Spleen (tissue), 11 donors: ENCODE measurements at regions not wholly inside any gene's neighbourhood (a gene's known extent, or its start where the extent isn't known, plus 50 kb on each side); places are given as distances from the start of the nearest gene placed in this dataset.

ENCODE experiments used
- DNase-seq: peaks from one replicate; pipeline ENCODE4 v3.0.0-alpha.2; 2020
- H3K27ac ChIP-seq, 8 donors: fragments of 200-600 bp; sonication (generic) in 7 of 8; 1 replicate in 4 of 8; 2 replicates in 4 of 8; pipeline versions ENCODE4 v1.5.0 to v1.8.0; 2016 to 2021; ENCODE audit warnings: inconsistent platforms in 4 of 8, mild to moderate bottlenecking in 4 of 8, moderate library complexity in 1 of 8
- H3K27me3 ChIP-seq, 7 donors: fragments of 200-600 bp; sonication (generic) in 6 of 7; replicated peaks in 1 of 7; 1 replicate in 4 of 7; 2 replicates in 3 of 7; pipeline versions ENCODE4 v1.5.0 to v1.8.0; 2016 to 2021; ENCODE audit warnings: inconsistent platforms in 3 of 7, mild to moderate bottlenecking in 1 of 7
- H3K36me3 ChIP-seq, 6 donors: fragments of 200-600 bp; sonication (generic) in 5 of 6; 1 replicate in 4 of 6; 2 replicates in 2 of 6; pipeline versions ENCODE4 v1.5.0 to v1.8.0; 2016 to 2021; ENCODE audit warnings: inconsistent platforms in 2 of 6
- H3K4me1 ChIP-seq, 6 donors: fragments of 200-600 bp; sonication (generic) in 5 of 6; 1 replicate in 3 of 6; 2 replicates in 3 of 6; pipeline versions ENCODE4 v1.5.0 to v1.8.0; 2016 to 2021; ENCODE audit warnings: inconsistent platforms in 3 of 6
- H3K4me3 ChIP-seq, 8 donors: fragments of 200-600 bp; sonication (generic) in 7 of 8; 1 replicate in 4 of 8; 2 replicates in 4 of 8; pipeline versions ENCODE4 v1.5.0 to v1.8.0; 2016 to 2021; ENCODE audit warnings: inconsistent platforms in 4 of 8, mild to moderate bottlenecking in 4 of 8, moderate library complexity in 2 of 8
- H3K9me3 ChIP-seq, 8 donors: fragments of 200-600 bp; sonication (generic) in 7 of 8; 1 replicate in 4 of 8; 2 replicates in 4 of 8; pipeline versions ENCODE4 v1.5.0 to v1.8.0; 2016 to 2021; ENCODE audit warnings: inconsistent platforms in 4 of 8
- POLR2A ChIP-seq, 3 donors: fragments of 450-650 bp; IDR thresholded peaks; one replicate each; pipeline ENCODE4 v1.5.1; 2017; ENCODE audit warnings: antibody characterized with exemption in 3 of 3, mild to moderate bottlenecking in 1 of 3
- POLR2AphosphoS5 ChIP-seq, 3 donors: sonication (generic); formaldehyde crosslinking; IDR thresholded peaks; one replicate each; pipeline ENCODE4 v1.5.1; 2017; ENCODE audit warnings: antibody characterized with exemption in 3 of 3
- WGBS, 5 donors: extraction: QIAGEN DNeasy Blood & Tissue Kit in 3 of 5; methylation state at CpG; one replicate each; pipeline versions ENCODE4 v1.1.5 to v1.1.7; 2013 to 2018; 5-methylcytosine and 5-hydroxymethylcytosine counted together
- intact Hi-C: fragments of 100-400 bp; cut with DNase I; formaldehyde crosslinking; loops from one replicate; pipeline ENCODE4 v1.15.0; 2023; ENCODE audit warnings: low total_unique reads
- TF ChIP-seq, protein P1 (sequence below), 11 experiments: fragments of 200-600 bp in 7 of 11; fragments of 450-650 bp in 4 of 11; sonication (generic) in 4 of 11; IDR thresholded peaks in 8 of 11; conservative IDR thresholded peaks in 3 of 11; 1 replicate in 7 of 11; 2 replicates in 4 of 11; pipeline versions ENCODE4 v1.4.0 to v1.8.0; 2016 to 2021; ENCODE audit warnings: antibody characterized with exemption in 11 of 11, inconsistent platforms in 4 of 11, mild to moderate bottlenecking in 1 of 11
- donor health status: healthy with polysubstance abuse.
- donor health status: DM: no; HTN: no; CAD: no; lungs with moderate emphysema.
- donor health status: DM: no; HTN: no; CAD: no.
- donor health status: Bipolar disorder and iron deficiency.
- donor health status: healthy.
- donor health status: DM: no; HTN: no; CAD: no.
- donor health status: DM: yes; HTN: yes; CAD: no.

DNA sequence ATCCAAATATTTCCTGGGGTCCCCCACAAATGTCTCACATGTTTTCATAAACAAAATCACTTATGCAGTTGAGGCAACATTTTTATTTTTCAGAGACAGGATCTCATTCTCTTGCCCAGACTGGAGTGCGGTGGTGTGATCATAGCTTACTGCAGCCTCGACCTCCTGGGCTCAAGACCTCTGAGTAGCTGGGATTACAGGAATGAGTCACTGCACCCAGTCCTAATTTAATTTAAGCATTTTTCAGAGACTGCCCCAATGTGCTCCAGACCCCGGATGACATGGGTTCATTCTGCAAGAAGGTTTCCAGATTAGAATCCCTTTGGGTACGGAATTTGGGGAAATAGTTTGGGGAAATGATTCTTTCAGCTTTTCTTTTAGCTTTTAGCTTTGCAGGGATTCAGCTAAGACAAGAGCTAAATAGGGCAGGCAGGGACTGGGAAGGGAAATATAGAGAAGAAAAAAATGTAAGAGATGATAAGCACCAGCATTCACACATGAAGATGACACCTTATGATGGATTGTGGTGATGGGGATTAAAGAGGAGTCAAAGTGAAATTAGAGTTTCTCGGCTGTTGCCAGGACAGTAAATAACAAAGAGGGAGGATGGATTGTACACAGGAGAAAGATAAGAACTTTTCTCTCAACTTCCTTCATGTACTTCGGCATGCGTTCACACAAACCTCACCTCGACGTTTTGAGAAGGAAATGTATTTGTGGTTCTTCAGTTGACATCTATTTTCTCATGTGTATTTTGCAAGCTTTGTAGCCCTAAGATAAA lies 169.4 kb upstream of the TAB2 start:
- no peak for TF ChIP-seq POLR2AphosphoS5 (IDR thresholded peaks at IDR 0.05)
- no peak for TF ChIP-seq POLR2A (IDR thresholded peaks at IDR 0.05)
- TF ChIP-seq, protein P1, sequence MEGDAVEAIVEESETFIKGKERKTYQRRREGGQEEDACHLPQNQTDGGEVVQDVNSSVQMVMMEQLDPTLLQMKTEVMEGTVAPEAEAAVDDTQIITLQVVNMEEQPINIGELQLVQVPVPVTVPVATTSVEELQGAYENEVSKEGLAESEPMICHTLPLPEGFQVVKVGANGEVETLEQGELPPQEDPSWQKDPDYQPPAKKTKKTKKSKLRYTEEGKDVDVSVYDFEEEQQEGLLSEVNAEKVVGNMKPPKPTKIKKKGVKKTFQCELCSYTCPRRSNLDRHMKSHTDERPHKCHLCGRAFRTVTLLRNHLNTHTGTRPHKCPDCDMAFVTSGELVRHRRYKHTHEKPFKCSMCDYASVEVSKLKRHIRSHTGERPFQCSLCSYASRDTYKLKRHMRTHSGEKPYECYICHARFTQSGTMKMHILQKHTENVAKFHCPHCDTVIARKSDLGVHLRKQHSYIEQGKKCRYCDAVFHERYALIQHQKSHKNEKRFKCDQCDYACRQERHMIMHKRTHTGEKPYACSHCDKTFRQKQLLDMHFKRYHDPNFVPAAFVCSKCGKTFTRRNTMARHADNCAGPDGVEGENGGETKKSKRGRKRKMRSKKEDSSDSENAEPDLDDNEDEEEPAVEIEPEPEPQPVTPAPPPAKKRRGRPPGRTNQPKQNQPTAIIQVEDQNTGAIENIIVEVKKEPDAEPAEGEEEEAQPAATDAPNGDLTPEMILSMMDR (IDR thresholded peaks at IDR 0.05 in 8 of 11, conservative IDR thresholded peaks at IDR 0.05 in 3 of 11) = no peak
- Histone ChIP-seq H3K4me3 (no peak overlapping the region), H3K27me3 (no peaks in the 10 kb centered on the region), H3K4me1 (peaks cover 0 to 26% (median 3%) of the 10 kb centered on the region in 6 donors), H3K27ac (peak overlapping the region in 6 of 8 donors; percentile 19 to 63 (median 44)), H3K9me3 (peaks cover 0 to 2% (median 2%) of the 10 kb centered on the region in 8 donors), H3K36me3 (no peaks in the 10 kb centered on the region)
- intact Hi-C loops = no loop called here
- WGBS, 5 donors = 42 to 50% (median 46%) methylated on average over 9 of the region's 9 CpGs
- DNase-seq = no peak

DNA sequence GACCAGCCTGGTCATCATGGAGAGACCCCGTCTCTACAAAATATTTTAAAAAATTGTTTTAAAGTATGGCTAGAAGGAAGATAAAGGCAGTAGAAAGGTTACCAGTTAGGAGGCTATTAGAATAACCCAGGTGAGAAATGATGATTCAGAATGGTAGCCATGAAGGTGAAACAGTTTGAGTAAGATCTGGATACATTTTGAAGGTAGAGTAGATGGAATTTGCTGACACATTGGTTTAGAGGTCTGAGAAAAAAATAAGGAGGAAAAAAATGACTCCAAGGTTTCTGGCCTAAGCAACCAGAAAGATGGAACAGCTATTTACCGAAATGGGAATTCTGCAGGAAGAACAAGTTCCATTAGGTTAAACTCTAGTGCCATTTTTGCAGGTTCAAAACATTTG lies 167.9 kb upstream of the TAB2 start:
- Histone ChIP-seq H3K9me3 (no peaks in the 10 kb centered on the region), H3K27me3 (no peaks in the 10 kb centered on the region), H3K27ac (no peak overlapping the region), H3K4me3 (no peak overlapping the region), H3K36me3 (no peaks in the 10 kb centered on the region), H3K4me1 (peaks cover 0 to 41% (median 7%) of the 10 kb centered on the region in 6 donors)
- 88 to 97% (median 96%) methylated on average over 2 of the region's 2 CpGs for WGBS, 5 donors
- intact Hi-C loops = no loop called here
- DNase-seq = no peak
- TF ChIP-seq POLR2A (IDR thresholded peaks at IDR 0.05) (no peak), POLR2AphosphoS5 (IDR thresholded peaks at IDR 0.05) (no peak)
- TF ChIP-seq, protein P1 (IDR thresholded peaks at IDR 0.05 in 8 of 11, conservative IDR thresholded peaks at IDR 0.05 in 3 of 11) = no peak

DNA sequence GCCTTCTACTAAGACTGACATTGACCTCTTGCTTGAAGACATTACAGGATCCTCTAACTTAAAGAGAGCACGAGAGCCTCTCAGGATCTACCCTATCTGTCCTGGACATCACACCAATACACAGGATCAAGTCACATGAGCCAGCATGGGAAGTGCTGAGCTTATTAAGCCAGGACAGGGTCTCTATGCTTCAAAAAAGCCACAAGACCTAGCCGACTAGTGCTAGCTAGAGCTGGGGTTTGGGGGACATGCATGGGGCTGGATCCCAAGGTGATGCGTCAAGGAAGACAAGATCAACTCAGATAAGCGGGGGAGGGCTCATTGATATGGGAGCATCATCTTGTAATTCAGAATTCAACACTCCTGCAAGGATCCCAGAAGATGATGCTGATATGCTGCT lies 167.2 kb upstream of the TAB2 start:
- 80 to 95% (median 86%) methylated on average over 4 of the region's 4 CpGs for WGBS, 5 donors
- intact Hi-C loops = no loop called here
- TF ChIP-seq POLR2A (IDR thresholded peaks at IDR 0.05) (no peak), POLR2AphosphoS5 (IDR thresholded peaks at IDR 0.05) (no peak)
- TF ChIP-seq, protein P1 (IDR thresholded peaks at IDR 0.05 in 8 of 11, conservative IDR thresholded peaks at IDR 0.05 in 3 of 11) = no peak

DNA sequence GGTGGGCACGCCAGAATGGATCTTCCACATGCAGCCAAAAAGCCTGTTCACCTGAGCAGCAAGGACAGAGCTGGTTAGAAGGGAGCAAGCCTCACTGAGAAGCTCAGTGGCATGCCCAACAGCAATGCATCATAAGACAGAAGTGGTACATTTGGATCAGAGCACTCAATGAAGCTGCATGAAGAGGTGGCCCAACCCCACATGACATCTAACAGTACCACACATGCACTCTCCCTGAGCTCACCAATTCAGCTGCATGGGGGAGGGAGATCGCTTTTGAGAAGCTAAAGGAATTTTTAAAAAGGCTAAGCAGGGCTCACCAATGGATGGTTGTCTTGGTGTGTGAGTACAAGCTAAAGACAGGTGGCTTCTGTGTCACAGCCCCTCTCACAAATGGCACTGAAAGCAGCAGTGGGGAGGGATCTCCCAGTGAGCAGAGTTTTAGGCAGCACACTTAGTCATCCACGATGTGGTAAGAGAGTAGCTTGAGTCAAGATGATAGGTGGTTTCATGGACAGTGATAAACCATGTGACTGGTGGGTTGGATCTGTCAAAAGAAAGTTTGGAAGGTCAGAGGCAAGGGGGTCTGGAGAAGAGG lies 166.6 kb upstream of the TAB2 start:
- no peaks in the 10 kb centered on the region for H3K9me3 ChIP-seq
- no peak for DNase-seq
- H3K36me3 ChIP-seq = no peaks in the 10 kb centered on the region
- intact Hi-C loops = no loop called here
- H3K27me3 ChIP-seq = no peaks in the 10 kb centered on the region
- no peak overlapping the region for H3K27ac ChIP-seq
- H3K4me3 ChIP-seq = no peak overlapping the region
- TF ChIP-seq POLR2AphosphoS5 (IDR thresholded peaks at IDR 0.05) (no peak), POLR2A (IDR thresholded peaks at IDR 0.05) (no peak)
- TF ChIP-seq, protein P1 (IDR thresholded peaks at IDR 0.05 in 8 of 11, conservative IDR thresholded peaks at IDR 0.05 in 3 of 11) = no peak
- peaks cover 0 to 42% (median 7%) of the 10 kb centered on the region in 6 donors for H3K4me1 ChIP-seq
- 87 to 94% (median 89%) methylated on average over 3 of the region's 3 CpGs for WGBS, 5 donors

More for the DNA sequence above, 167.2 kb upstream of the TAB2 start:
- no peak overlapping the region for H3K27ac ChIP-seq
- no peaks in the 10 kb centered on the region for H3K27me3 ChIP-seq
- H3K4me3 ChIP-seq = no peak overlapping the region
- DNase-seq = no peak
- no peaks in the 10 kb centered on the region for H3K36me3 ChIP-seq
- no peaks in the 10 kb centered on the region for H3K9me3 ChIP-seq
- H3K4me1 ChIP-seq = peaks cover 0 to 42% (median 7%) of the 10 kb centered on the region in 6 donors
